ENCODE measurements at regions not wholly inside any gene's neighbourhood (a gene's known extent, or its start where the extent isn't known, plus 50 kb on each side); places are given as distances from the start of the nearest gene placed in this dataset.

DNA sequence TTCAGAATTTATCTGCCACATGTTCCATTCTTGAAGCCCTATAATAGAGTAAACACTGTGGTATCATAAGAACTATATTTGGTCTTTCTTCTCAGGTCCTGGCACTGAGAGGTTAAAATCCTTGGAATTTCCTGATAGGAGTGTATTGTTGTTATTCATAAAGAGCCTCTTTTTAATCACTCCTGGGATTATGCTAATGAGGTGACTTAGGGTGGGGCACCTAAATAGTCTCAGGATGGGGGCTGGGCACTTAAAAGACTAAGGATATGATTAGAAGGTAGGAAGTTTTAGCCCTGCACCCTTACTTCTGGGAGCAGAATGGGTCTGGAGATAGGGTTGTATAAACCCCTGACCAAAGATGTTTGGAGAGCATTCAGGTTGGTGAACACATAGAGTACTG is 755.2 kb upstream of the TENM4 start:
- no peak for TF ChIP-seq CTCF (conservative IDR thresholded peaks at IDR 0.05; ENCODE audit: low read length)
- TF ChIP-seq EZH2phosphoT487 (IDR thresholded peaks at IDR 0.05; ENCODE audit: borderline replicate concordance, low read depth, low read length), result no peak
